Muscle of arm (tissue), 1 donor: ENCODE measurements at regions not wholly inside any gene's neighbourhood (a gene's known extent, or its start where the extent isn't known, plus 50 kb on each side); places are given as distances from the start of the nearest gene placed in this dataset.
A peak's percentile ranks its signal among the peaks of the same experiment; 100 is the strongest.
"Not testable (repeated sequence)": the region's sequence is repeated elsewhere in the genome, so short reads cannot be mapped to it uniquely, and the experiment has no call there.

Experiments used
- DNase-seq: peaks from one replicate; pipeline ENCODE4 v3.0.0-alpha.2; 2013

- no peak for DNase-seq
These were observed 149.3 kb downstream of the UTRN start for GRCh38 chr6:144434308-144434990.

GRCh38 chr6:144435602-144436426 is 150.7 kb downstream of the UTRN start:
- DNase-seq, result no peak

- no peak for DNase-seq
These were observed 152.0 kb downstream of the UTRN start for GRCh38 chr6:144437105-144437504.

- no peak for DNase-seq
These were observed 153.0 kb downstream of the UTRN start for GRCh38 chr6:144438103-144438502.

DNA sequence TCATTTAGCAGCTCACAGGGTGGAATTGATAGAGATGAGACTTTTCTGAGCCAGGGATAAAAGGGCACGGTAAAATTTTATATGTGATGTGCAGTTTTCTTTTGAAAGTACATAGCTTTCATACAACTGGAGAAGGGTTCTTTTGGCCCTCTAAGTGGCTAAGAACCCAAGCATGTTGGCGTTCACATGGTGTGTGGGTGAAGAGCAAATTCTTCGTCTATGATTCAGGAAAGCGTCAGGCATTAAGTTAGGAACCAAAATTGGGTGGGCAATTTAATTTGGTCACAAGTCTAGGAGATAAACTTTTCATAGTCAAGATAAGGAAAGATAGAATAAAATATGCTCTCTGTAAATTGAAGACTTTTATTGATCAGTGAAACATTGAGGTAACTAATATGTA is 153.9 kb downstream of the UTRN start:
- no peak for DNase-seq

DNA sequence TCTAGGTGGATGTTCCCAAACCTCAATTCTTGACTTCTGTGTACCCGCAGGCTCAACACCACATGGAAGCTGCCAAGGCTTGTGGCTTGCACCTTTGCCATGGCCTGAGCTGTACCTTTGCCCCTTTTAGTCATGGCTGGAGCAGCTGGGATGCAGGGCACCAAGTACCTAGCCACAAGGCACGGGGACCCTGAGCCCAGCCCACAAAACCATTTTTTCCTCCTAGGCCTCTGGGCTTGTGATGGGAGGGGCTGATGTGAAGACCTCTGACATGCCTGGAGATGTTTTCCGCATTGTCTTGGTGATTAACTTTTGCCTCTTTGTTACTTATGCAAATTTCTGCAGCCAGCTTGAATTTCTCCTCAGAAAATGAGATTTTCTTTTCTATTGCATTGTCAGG is 156.7 kb downstream of the UTRN start:
- not testable (repeated sequence) for DNase-seq

DNA sequence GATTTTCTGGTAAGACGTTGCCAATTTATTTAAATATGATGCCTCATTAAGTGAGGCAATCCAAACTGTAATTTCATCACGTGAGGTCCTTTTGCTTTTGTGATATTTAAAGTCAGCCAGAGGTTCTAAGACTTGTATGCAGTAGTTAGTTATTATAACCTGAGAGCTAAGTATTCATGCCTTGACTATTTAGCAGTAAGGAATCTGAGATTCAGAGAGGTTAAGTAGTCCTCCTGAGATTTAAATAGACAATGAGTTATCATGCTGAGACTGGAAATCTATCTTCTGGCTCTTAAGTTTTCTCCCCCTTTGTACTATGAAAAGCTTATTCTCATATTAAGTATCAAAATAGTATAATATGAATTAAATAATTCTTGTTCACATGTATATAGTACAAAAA is 158.0 kb downstream of the UTRN start:
- no peak for DNase-seq

- no peak for DNase-seq
These were observed 162.3 kb downstream of the UTRN start for GRCh38 chr6:144447472-144447871.

DNA sequence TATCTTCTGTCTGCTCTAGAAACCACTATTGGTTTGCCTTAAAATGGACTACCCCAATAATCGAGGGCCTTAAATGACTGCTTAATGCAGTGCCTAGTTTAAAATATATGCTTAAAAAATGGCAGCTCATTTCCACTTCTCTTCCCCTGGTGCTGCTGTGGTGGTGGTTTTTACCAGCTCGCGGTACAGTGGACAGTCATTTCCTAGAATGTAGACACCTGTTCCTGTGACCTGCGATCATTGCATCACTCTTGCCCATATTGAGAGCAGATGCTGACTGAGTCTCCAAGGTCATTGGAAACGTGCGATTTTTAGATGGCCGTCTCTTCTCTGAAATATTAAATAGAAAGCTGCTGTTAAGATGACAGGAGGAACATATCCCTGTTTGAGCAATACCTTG is 164.1 kb downstream of the UTRN start:
- no peak for DNase-seq

- peak; percentile 83 for DNase-seq
These were observed 164.9 kb downstream of the UTRN start for GRCh38 chr6:144449911-144450597.

GRCh38 chr6:144460327-144461095 is 175.4 kb downstream of the UTRN start:
- no peak for DNase-seq

DNA sequence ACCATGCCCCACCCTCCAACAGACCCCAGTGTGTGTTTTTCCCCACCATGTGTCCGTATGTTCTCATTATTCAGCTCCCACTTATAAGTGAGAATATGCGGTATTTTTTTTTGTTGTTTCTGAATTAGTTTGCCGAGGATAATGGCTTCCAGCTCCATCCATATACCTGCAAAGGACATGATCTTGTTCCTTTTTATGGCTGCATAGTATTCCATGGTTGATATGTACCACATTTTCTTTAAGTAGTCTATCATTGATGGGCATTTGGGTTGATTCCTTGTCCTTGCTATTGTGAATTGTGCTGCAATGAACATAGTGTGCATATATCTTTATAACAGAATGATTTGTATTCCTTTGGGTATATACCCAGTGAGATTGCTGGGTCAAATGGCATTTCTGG is 176.9 kb downstream of the UTRN start:
- no peak for DNase-seq

- no peak for DNase-seq
These were observed 181.6 kb downstream of the UTRN start for GRCh38 chr6:144466716-144467115.

- DNase-seq, result no peak
These were observed 182.1 kb downstream of the UTRN start for GRCh38 chr6:144467172-144467762.

- no peak for DNase-seq
These were observed 182.8 kb downstream of the UTRN start for GRCh38 chr6:144467921-144468320.

- DNase-seq, result no peak
These were observed 183.6 kb downstream of the UTRN start for GRCh38 chr6:144468709-144469108.

DNA sequence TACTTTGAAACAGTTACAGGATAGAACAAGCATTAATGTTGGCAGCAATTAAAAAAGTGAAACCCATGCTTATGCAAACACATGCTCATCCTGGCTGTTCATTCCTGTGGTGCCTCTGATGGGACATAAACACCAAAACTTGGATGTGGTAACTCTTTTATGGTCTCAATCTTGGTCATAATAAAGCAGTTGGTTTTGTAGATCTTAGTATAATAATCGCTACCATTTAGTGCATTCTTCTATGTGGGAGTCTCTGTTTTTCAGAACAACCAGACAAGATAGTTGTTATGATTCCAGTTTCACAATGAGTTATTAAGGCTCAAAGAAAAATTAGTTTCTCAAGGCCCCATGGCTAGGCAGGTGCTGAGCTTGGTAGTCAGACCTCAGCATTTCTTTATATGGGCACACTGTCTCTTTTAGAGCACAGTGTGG is 184.0 kb downstream of the UTRN start:
- DNase-seq, result no peak

- DNase-seq, result not testable (repeated sequence)
These were observed 185.1 kb downstream of the UTRN start for GRCh38 chr6:144470201-144470600.

DNA sequence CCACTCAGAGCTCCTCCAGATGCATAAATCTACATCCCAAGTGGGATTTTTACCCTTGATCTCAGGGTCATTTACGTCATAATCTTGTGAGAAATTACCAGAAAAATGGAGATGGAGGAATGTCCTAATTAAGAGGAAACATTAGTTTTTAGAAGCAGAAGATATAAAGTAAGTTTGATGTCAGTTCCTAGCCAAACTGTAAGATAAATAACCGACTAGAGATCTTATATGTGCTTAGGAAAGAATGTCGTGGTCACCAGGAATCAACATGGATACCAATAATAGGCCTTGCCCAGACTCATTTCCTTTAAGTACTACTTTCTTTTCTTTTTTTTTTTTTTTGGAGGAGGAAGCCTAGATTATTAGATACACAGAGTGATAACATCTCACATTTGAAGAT is 186.9 kb downstream of the UTRN start:
- no peak for DNase-seq

GRCh38 chr6:144474290-144474689 is 189.2 kb downstream of the UTRN start:
- DNase-seq, result no peak

GRCh38 chr6:144474904-144475303 is 189.8 kb downstream of the UTRN start:
- DNase-seq, result no peak

GRCh38 chr6:144475411-144475810 is 190.3 kb downstream of the UTRN start:
- no peak for DNase-seq
